Hematopoietic multipotent progenitor cell treated with erythropoietin and hydrocortisone succinate and interleukin-3 and kit ligand, for 15 days (in vitro differentiated cells): ENCODE measurements at regions not wholly inside any gene's neighbourhood (a gene's known extent, or its start where the extent isn't known, plus 50 kb on each side); places are given as distances from the start of the nearest gene placed in this dataset.

Source experiments
- DNase-seq: peaks from one replicate; pipeline ENCODE4 v3.0.0-alpha.2; 2015; ENCODE audit warnings: low spot score

DNA sequence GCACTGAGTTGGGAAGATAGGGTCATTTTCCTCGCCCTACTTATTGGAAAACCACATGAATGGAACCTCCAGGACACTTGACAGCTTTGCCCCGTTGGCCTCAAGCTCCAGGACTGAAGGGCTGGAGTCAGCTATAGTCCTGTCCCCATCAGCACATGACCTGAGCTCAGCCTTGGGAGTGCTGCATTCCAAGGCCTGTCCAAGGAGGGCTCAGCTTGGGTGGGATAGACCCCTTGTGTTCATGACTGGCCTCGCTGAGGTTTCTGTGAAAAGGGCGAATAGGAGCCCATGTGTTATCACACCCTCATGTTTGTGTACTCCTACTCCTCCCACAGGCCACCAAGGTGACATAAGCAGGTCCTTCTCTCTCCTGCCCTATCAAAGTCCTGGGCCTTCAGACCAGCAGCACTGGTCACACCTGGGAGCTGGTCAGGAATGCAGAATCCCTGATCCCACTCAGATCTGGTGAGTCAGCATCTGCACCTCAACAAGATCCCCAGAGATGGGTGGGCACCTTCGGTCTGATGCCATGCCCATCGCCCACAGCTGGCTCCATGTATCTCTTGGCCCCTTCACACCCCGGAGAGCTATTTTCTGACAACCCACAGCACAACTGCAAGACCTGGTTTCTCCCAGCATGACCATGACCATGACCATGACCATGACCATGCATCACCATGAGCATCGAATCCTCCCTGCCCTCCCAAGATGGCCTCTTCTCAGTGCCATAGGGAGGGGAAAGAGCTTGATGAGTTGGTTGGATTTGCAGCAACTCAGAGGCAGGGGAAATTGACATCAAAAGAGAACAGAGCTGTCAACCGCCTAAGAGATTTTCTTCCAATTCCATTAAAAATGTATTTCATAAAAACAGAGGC lies 83.0 kb upstream of the RAB6C start:
- DNase-seq, result no peak

DNA sequence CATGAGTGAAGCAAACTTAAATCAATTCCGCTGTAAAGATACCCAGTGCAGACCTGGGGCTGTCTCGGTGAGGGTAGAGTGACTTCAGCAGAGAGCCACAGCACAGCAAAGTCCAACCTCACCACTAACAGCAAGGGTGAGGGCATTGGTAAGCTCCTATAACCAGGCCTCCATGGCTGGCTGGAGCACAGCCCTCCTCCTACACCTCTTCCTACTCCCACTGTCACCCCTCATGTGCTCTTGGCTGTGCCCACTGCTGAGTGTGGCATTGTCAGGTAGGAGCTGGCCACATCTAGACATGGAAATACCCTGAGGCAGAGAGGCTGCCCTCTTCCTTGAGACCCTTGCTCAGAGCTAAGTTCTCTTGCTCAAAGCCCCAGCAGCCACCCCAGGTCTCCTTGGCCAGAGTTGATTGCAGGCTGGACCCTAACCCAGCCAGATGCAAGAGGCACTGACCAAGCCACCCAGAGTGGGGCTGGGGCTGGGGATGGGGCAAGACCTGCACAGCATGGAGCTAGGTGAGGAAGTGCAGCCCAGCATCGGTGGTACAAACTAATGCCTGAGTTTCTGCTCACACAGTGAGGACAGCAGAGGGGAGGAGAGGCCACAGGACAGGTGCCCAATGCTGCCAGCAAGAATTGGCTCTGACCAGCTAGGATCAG lies 77.6 kb upstream of the RAB6C start:
- no peak for DNase-seq

DNA sequence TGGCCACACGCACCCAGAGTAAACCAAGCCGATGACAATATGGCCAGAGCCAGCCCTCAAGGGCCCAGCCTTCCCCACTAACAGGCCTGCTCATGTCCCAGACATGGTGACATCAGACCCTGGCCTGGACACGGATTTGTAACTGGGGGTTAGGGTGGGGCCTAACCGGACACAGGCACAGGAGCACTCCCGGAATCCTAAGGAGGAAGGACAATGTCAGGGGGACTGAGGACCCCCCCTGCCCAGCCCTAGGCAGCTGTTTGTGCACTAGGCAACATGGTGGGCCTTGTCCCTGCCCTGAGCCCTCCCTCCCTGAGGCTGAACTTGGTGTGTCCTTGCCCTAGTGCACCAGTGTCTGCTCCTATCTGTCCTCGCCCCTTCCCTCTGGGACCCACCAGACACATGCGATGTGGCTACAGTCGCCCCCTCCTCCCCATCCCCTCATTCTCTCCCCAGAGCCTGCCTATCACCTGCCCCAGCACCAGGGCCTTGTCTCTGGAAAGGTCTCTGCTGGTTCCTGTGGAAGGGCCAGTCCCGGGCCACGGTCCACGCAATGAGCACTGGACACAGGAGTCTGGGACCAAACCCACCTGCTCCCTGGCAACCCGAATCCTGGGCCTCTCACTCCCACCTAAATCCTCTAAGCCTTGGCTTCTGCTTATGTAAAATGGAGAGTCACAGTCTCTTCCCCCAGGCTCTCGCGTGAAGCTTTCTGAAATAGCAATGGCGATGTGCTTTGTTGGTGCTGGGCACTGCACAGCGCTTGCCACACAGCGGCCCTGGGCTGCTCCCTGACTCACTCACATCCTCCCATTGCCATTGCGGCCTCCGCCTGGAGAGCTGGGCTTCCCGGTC lies 76.5 kb upstream of the RAB6C start:
- DNase-seq, result no peak

DNA sequence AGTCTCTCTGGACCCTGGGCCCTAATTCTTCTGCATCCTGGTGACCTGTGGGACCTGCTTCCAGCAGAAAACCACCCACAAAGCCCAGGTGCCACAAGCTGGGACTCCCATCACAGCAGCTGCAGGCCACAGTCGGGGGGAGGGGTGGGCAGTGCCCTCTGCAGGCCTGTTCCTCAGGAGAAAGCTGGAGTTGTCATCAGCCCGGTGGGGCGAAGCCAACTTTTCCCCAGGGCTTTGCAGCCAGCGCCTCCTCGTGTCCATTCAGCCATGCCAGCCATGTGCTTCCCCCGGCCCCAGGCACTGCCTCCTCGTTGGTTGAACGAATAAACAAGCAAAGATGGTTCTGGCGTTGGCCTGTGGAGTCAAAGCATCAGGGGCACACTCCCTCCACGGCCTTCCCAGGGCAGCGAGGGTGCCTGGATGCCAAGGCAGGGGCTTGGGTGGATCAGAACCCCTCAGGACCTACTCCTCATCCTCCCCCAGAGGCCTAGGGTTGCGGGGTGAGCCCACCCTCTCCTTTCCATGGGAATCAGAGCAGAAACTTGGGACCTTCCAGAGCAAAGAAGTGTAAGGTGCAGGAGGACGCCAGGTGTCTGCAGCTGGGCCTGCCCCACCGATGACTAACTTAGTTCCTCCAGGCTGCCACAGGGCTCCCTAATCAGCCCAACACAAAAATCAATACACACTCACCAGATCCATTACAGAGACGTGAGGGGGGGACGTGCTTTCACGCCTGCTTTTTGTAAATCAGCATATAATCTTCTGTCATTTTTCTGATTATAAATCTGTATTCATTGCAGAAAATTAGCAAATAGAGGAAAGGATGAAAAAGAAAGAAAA lies 75.7 kb upstream of the RAB6C start:
- DNase-seq, result no peak

DNA sequence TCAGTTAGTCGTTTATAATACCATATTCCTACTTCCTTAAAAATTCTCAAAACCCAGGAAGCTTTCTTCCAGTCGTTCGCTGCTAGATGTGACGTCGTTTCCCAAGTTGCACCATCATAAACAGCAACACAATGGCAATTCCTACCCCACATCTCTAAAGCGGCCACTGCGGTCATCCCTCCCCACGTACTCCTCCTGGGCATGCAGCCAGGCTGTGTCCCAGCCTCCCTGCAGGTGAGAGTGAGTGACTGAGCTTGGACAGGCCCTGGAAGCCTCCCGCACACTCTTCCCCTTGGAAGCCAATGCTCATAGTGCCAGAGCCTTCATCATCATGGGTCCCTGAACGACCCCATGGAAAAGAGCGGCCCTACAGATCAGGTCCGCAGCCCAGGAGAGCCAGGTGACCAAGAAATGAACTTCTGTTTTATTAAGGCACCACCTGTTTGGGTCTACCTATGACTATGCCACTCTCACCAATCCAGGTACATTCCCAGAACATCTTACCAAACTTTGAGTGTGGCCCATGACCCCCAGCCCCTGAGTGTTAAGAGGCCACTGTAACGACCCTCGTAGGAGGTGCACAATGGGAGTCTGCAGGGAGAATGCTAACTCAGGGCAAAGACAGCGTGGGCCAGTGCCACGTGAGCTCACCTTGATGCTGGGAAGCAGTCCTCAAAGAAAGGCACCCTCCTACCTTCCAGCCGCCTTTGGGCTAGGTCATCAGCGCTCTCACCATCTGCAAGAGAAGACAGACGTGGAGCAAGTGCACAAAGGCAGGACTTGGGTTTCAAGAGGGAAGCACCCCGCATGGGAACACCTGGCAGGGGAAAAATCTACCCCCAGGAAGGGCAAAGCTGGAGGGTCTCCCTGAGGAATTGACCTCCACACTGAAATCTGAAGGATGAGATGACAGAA lies 74.7 kb upstream of the RAB6C start:
- no peak for DNase-seq

DNA sequence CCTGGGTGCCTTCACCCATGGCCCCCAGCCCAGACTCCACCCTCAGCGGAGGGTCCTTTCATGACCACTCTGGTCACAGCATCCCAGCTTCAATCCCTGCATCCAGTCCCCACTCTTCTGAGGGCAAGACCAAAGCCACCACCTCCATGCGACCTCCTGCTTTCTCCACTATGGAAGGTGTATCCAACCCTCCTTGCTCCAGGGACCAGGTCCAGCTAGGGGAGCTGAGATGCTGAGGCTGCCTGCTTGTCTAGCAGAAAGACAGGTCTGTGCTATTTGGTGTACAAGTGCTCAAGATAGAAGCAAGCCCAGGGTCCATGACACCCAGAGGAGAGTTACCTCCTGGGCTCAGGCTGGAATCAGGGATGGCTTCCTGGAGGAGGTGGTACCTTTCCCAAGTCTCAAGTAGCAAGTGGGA lies 73.8 kb upstream of the RAB6C start:
- no peak for DNase-seq

DNA sequence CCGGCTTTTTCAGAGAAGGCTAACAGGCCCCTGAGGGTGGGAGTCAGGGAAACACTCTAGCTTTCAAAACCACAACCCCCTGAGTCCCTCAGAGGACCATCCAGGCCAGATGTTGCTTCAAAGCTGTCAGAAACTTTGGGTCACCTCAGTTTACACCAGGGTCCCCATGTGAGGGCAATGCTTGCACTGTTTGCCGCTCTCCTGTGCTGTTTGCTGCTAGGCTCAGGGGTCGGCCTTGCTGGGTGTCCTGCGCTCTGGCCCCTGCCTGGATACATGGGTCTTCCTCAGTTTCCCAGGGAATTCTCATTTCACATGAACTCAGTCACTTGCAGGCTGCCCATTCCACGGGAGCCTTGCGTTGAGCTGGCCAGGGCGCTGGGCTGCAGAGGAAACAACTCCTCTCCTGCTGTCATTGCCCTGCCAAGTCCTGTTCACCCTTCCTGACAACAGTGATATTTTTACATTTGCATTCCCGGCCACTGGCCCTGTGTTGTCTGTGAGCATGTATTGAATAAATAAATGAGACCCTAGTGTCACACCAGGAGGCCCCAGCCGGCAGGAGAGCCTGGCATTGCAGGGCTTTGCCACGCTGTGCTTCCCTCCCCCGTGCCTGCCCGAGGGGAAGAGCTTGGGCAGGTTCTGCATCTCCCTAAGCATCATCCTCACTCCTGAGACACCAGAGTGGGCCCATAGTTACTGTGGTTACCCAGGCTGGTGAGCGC lies 73.2 kb upstream of the RAB6C start:
- DNase-seq, result no peak

DNA sequence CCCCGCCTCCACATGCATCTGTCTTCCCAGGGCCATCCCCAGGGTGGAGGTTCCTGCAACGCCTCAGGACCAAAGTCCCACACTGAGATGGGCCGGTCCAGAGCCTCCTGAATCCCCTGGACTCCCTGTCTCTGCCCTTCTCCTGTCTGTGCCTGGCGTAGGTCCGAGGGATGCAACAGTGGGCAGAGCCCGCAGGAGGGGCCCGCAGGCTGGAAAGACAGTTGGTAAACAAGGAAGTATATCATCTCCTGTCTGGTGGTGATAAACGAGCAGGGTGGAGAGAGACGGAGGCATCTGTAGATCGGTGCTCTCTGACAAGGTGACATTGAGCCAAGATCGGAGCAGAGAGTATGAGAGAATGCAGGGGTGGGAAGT lies 72.6 kb upstream of the RAB6C start:
- DNase-seq, result peak; percentile 12

DNA sequence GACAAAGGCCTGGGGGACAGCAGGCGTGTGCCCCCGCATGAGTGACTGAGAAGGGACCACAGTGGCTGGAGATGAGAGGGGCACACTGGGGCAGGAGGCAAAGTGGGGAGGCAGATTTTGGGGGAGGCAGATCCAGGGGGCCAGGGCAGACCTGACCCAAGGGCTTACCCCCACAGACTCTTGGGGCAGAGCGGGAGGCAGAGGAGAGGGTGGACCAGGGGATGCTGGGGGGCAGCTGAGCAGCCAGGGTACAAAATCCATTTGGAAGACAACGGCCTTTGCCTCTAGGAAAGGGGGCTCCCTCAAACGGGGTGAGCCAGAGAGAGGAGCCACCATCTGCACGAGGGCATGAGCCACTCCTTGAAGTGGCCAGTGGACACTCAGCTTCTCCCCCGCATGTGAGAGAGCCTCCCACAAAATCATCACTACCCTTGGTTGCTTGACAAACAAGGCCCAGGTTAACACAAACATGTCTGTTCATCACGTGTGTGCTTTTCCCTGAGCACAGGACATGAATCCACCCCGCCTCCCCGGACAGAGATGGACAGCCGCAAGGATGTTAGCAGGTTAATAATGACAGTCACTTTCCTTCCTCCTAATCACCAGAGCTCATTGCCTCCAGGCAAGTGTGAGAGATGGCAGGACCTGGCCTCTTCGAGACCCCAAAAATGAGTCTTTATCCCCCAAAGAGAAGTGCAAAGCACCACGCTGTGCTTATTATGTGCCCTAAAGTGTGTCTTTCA lies 72.0 kb upstream of the RAB6C start:
- DNase-seq, result no peak

DNA sequence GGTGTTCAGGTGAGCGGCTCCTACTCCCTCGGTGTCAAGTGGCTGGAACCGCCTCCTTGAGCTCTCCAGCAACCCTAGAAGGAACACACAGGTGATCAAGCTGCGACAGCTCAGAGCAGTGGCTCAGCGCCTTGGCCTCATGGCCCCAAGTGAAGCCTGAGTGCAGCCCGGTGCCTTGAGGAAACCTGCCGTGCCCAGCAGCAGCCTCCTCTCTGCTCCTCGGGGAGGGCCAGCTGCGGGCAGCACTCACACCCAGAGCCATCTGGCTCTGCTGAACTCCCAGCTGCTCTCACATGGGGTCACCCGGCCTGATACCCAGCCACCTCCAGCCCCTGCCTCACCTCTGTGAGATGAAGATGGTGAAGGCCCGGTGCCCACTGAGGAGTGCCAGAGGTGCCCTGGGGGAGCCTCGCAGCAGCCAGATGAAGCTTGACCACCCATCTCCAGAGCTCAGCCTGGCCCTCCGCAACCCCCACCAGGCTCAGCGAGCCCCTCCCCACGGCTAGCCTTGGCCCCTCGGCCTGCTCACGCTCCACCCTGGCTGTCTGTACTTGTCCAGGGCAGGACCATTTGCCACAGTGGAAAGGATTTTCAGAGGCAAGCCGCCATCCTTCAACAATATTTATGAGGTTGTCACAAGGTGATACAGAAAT lies 70.6 kb upstream of the RAB6C start:
- DNase-seq, result no peak

DNA sequence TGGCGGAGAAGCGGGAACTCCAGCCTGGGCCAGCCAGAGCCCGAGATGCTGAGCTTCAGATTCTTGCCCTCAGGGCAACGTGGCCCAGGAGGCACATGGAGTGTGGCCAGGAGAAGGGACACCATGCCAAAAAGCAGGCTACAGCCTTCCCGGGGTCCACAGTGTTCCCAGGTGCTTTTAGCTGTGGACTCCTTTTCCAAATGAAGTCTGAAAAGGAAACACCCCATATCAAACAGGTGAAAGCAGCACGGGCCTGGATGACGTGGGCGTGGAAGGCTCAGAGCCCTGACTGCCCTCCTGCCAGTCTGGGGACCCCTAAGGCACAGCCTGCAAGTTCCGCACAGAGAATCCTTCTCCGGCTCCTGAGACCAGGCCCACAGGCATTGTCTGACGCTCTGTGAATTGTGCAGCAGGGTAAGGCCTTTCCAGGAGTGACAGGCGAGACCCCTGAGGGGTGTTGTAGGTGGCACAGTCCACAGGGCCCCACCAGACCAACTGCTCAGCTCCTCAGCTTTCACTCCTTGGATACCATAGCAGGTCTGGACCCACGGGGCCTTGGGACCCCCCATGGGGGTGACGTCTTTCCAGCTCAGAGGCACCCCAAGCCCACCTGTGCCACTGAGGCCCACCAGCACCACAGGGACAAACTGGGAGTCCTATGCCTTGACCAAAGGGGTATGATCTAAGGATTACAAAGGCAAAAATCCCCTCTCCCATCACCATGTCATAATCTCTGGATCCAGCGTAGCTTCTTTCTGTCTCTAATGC lies 69.6 kb upstream of the RAB6C start:
- no peak for DNase-seq

DNA sequence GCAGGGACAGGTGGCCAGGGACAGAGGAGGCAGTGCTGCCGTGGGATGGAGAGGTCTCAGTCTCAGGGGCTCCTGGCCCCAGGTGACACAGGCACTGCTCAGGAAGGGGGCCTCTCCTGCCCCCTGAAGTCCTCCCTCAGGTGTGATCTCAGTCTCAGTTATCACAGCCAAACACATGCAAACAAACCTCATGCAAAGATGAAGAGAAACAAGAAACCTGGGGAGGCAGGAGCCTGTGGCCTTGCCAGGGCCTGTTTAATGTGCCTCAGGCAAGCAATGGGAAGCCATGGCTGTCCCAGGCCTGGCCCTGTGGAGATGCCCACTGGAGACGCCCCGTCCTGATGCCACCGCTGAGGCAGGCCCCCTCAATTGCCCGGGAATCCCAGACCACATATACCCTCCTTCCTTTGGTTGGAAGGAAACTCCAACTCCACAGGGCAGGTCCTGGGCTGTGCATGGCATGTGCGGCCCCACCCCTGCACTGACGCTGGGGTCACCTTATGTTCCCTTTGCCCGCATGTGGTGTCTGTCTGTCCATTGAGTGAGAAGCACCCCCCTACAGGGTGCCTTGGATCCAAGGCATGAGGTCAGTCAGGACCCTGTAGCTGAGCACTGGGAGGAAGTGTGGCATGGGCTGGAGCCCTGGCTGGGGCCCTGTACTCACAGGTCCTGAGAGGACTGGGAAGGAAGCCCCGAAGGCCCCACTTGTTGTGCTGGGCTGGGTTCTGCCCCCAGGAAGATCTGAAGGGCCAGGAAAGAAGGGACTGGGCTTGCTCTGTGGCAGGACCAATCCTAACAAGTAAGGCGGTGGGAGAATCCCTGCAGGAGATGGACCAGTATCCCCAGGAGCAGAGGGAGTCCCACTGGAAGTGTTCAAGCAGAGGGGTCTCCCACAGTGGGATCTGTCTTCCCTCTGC lies 68.8 kb upstream of the RAB6C start:
- DNase-seq, result no peak

DNA sequence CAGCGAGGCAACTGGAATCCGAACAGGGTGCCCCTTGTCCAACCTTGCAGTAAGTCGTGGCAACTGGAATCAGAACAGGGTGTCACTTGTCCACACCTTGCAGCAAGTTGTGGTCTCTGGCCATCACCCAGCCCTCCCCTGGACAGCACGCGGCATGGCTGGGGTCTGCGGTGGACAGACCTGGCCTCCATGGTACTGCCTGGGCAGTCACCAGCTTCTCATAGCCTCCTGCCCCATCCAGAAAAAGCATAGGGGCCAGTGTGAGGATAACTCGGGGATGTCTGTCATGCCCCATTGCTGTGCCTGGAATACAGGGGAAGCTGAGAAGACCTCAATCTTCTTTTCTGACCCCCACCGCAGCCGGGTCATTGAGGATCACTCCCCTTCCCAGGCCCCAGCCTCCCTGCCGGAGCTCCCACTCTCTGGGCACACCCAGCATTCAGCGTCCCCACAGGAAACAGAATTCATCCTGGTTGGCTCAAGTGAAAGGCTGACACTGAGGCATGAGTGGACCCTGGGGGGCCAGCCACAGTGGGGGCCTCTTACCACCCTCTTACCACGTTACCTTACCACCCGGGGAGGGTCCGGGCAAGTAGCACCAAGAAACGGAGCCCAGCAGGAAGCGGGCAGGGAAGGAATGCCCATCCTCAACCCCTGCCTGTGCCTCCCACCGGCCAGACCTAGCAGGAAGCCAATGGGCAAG lies 68.0 kb upstream of the RAB6C start:
- DNase-seq, result no peak

DNA sequence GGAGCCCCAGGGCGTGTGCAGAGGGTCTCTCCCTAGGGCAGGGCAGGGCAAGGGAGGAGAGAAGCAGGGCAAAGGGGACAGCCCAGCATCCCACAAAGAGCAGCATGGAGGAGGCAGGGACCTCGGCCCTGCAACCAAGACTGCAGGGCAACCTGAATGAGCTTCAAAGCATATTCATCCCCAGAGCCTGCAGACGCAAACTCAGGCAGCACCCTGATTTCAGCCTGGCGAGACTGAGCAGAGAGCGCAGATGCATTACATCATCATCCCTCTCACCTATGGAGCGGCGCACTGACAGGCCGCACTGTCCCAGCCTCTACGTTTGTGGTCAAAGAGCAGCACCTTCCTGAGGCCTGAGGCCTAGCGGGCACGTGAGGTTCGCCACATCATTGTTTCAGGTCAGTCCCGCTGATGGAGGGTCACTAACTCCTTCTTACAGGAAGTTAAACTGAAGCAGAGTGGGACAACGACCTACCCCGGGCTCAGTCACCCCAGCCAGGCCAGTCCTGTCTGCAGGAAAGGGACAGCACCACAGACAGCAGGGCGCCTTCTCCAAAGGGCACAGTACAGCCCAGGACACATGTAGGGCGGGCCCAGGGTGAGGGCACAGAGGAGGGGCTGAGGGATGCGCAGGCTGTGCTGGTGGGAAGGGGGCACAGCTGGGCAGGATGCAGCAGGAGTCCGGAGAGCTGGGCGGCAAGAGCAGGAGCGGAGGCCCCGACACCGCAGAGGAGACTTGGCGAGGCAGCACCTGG lies 67.2 kb upstream of the RAB6C start:
- no peak for DNase-seq

DNA sequence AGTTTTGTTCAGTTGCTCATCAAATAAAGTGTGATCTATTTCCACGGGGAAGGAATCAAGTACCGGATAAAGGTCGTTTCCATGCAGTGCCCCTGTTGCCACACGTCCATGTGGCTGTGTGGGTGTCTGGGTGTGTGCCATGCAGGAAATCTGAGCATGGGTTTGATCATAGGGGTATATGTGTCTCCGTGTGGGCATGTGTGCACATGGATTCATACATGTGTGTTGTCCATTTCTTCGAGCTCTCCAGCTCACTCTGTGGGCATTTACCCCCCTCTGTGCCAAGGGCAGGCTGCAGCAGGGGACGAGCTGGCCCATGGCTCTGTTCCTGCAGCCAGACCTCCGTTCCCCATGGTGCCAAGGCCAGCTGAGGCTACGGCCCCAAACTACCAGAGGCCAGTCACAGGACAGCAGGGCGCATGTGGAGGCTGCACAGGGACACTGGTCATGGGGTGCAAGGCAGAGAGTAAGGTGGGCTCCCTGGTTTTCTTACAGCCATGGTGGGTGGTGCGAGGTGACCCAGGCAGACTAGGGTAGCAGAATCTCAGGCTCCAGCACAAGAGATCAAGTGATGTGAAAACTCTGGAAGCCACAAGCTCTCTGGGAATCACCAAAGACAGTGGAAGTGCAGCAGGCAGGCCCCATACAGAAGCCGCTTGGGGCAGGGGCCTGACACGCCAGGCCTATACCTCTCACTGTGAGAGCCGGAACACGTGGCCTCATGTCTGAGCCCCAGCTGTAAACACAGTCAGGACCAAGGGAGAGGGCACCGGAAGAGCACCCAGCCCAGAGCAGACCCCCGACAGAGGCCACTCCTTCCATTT lies 66.4 kb upstream of the RAB6C start:
- no peak for DNase-seq
